Activated CD4-positive, alpha-beta T cell treated with anti-CD3 and anti-CD28 coated beads for 48 hours (primary cell): ENCODE measurements at regions not wholly inside any gene's neighbourhood (a gene's known extent, or its start where the extent isn't known, plus 50 kb on each side); places are given as distances from the start of the nearest gene placed in this dataset.
"Not testable (repeated sequence)": the region's sequence is repeated elsewhere in the genome, so short reads cannot be mapped to it uniquely, and the experiment has no call there.

Experiments
- DNase-seq: peaks from one replicate; pipeline ENCODE4 v3.0.0-alpha.2; 2020

- DNase-seq, result not testable (repeated sequence)
Measured at GRCh38 chrY:18906198-18906597, 132.7 kb upstream of the HSFY2 start.

- DNase-seq, result no peak
Measured at GRCh38 chrY:18904296-18904695, 130.8 kb upstream of the HSFY2 start.

GRCh38 chrY:18891994-18892393 is 118.5 kb upstream of the HSFY2 start:
- no peak for DNase-seq

GRCh38 chrY:18889548-18889947 is 116.0 kb upstream of the HSFY2 start:
- DNase-seq, result no peak

GRCh38 chrY:18884748-18885147 is 111.2 kb upstream of the HSFY2 start:
- DNase-seq, result no peak

- DNase-seq, result not testable (repeated sequence)
Measured at GRCh38 chrY:18869145-18869544, 95.6 kb upstream of the HSFY2 start.

GRCh38 chrY:18866887-18867551 is 93.5 kb upstream of the HSFY2 start:
- not testable (repeated sequence) for DNase-seq

GRCh38 chrY:18860856-18861255 is 87.3 kb upstream of the HSFY2 start:
- not testable (repeated sequence) for DNase-seq

GRCh38 chrY:18858484-18859191 is 85.1 kb upstream of the HSFY2 start:
- DNase-seq, result not testable (repeated sequence)

GRCh38 chrY:18855184-18855583 is 81.6 kb upstream of the HSFY2 start:
- not testable (repeated sequence) for DNase-seq

GRCh38 chrY:18853323-18853722 is 79.8 kb upstream of the HSFY2 start:
- DNase-seq, result not testable (repeated sequence)

GRCh38 chrY:18836643-18837042 is 63.1 kb upstream of the HSFY2 start:
- DNase-seq, result not testable (repeated sequence)
